A549 (cell line): ENCODE measurements at regions not wholly inside any gene's neighbourhood (a gene's known extent, or its start where the extent isn't known, plus 50 kb on each side); places are given as distances from the start of the nearest gene placed in this dataset.

Source experiments
- CEBPB ChIP-seq, 2 experiments: fragments of >200 bp in 1 of 2; sonication (Bioruptor Twin) in 1 of 2; formaldehyde crosslinking in 1 of 2; IDR thresholded peaks; 2 replicates each; pipeline ENCODE4 v1.6.1; 2012 to 2016
- EHMT2 ChIP-seq: fragments of 200-600 bp; sonication (generic); IDR thresholded peaks from 2 replicates; pipeline ENCODE4 v1.6.1; 2016; ENCODE audit warnings: antibody characterized with exemption, low read depth, mild to moderate bottlenecking, moderate library complexity
- EP300 ChIP-seq, 2 experiments: fragments of >200 bp; sonication (Bioruptor Twin); formaldehyde crosslinking; IDR thresholded peaks; 2 replicates in 1 of 2; 3 replicates in 1 of 2; pipeline ENCODE4 v1.6.1; 2016 to 2017
- ESRRA ChIP-seq: fragments of 150-350 bp; IDR thresholded peaks from 2 replicates; pipeline ENCODE4 v1.6.1; 2014; ENCODE audit warnings: mild to moderate bottlenecking, low read length, borderline replicate concordance
- HDAC2 ChIP-seq: fragments of 200-600 bp; sonication (generic); IDR thresholded peaks from 2 replicates; pipeline ENCODE4 v1.6.1; 2016
- MAZ ChIP-seq: fragments of 150-350 bp; IDR thresholded peaks from 2 replicates; pipeline ENCODE4 v1.6.1; 2014; ENCODE audit warnings: antibody characterized with exemption, low read depth, low read length, borderline replicate concordance
- MYC ChIP-seq: IDR thresholded peaks from 2 replicates; pipeline ENCODE4 v1.6.1; 2012; ENCODE audit warnings: mild to moderate bottlenecking, inconsistent platforms, low read length, improper control_type of control experiment, borderline replicate concordance
- POLR2A ChIP-seq: IDR thresholded peaks from 2 replicates; pipeline ENCODE4 v1.6.1; 2012; ENCODE audit warnings: mild to moderate bottlenecking, low read length
- TF ChIP-seq, protein P1 (sequence below): fragments of >200 bp; sonication (Bioruptor Twin); formaldehyde crosslinking; IDR thresholded peaks from 3 replicates; pipeline ENCODE4 v1.5.1; 2016
- TF ChIP-seq, protein P2 (sequence below): fragments of 450-650 bp; IDR thresholded peaks from 2 replicates; pipeline ENCODE4 v1.6.1; 2014; ENCODE audit warnings: antibody characterized with exemption
- TF ChIP-seq, protein P3 (sequence below): fragments of 200-600 bp; sonication (generic); IDR thresholded peaks from 2 replicates; pipeline ENCODE4 v1.6.1; 2016; ENCODE audit warnings: antibody characterized with exemption, mild to moderate bottlenecking, moderate library complexity
- TF ChIP-seq, protein P4 (sequence below): IDR thresholded peaks from 2 replicates; pipeline ENCODE4 v1.6.1; 2012; ENCODE audit warnings: low read depth, borderline replicate concordance
- TF ChIP-seq, protein P5 (sequence below): IDR thresholded peaks from 2 replicates; pipeline ENCODE4 v1.6.1; 2012

DNA sequence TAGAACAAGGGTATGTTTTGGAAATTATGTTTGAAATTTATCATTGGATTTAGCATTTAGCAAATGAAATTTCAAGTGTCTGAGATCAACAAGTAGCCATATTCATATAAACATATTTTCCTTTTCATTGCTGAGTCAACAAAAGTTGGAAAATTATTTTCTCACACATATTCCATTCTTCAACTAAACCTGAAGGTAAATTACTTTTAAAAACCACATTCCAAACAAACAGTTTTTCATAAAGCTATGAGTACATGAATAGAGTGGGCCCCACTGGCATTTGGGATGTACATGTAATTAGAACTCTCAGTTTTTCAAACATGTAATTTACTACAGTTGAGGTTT lies 178.3 kb upstream of the MKLN1 start:
- TF ChIP-seq POLR2A = no peak
- TF ChIP-seq CEBPB (IDR thresholded peaks at IDR 0.05) = no peak
- no peak for TF ChIP-seq ESRRA
- TF ChIP-seq, protein P1, sequence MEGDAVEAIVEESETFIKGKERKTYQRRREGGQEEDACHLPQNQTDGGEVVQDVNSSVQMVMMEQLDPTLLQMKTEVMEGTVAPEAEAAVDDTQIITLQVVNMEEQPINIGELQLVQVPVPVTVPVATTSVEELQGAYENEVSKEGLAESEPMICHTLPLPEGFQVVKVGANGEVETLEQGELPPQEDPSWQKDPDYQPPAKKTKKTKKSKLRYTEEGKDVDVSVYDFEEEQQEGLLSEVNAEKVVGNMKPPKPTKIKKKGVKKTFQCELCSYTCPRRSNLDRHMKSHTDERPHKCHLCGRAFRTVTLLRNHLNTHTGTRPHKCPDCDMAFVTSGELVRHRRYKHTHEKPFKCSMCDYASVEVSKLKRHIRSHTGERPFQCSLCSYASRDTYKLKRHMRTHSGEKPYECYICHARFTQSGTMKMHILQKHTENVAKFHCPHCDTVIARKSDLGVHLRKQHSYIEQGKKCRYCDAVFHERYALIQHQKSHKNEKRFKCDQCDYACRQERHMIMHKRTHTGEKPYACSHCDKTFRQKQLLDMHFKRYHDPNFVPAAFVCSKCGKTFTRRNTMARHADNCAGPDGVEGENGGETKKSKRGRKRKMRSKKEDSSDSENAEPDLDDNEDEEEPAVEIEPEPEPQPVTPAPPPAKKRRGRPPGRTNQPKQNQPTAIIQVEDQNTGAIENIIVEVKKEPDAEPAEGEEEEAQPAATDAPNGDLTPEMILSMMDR = no peak
- TF ChIP-seq MAZ = no peak
- TF ChIP-seq, protein P2, sequence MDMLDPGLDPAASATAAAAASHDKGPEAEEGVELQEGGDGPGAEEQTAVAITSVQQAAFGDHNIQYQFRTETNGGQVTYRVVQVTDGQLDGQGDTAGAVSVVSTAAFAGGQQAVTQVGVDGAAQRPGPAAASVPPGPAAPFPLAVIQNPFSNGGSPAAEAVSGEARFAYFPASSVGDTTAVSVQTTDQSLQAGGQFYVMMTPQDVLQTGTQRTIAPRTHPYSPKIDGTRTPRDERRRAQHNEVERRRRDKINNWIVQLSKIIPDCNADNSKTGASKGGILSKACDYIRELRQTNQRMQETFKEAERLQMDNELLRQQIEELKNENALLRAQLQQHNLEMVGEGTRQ = no peak
- no peak for TF ChIP-seq MYC
- TF ChIP-seq, protein P3, sequence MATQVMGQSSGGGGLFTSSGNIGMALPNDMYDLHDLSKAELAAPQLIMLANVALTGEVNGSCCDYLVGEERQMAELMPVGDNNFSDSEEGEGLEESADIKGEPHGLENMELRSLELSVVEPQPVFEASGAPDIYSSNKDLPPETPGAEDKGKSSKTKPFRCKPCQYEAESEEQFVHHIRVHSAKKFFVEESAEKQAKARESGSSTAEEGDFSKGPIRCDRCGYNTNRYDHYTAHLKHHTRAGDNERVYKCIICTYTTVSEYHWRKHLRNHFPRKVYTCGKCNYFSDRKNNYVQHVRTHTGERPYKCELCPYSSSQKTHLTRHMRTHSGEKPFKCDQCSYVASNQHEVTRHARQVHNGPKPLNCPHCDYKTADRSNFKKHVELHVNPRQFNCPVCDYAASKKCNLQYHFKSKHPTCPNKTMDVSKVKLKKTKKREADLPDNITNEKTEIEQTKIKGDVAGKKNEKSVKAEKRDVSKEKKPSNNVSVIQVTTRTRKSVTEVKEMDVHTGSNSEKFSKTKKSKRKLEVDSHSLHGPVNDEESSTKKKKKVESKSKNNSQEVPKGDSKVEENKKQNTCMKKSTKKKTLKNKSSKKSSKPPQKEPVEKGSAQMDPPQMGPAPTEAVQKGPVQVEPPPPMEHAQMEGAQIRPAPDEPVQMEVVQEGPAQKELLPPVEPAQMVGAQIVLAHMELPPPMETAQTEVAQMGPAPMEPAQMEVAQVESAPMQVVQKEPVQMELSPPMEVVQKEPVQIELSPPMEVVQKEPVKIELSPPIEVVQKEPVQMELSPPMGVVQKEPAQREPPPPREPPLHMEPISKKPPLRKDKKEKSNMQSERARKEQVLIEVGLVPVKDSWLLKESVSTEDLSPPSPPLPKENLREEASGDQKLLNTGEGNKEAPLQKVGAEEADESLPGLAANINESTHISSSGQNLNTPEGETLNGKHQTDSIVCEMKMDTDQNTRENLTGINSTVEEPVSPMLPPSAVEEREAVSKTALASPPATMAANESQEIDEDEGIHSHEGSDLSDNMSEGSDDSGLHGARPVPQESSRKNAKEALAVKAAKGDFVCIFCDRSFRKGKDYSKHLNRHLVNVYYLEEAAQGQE = no peak
- TF ChIP-seq EP300 (IDR thresholded peaks at IDR 0.05) = no peak
- TF ChIP-seq, protein P4, sequence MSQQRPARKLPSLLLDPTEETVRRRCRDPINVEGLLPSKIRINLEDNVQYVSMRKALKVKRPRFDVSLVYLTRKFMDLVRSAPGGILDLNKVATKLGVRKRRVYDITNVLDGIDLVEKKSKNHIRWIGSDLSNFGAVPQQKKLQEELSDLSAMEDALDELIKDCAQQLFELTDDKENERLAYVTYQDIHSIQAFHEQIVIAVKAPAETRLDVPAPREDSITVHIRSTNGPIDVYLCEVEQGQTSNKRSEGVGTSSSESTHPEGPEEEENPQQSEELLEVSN = no peak
- TF ChIP-seq, protein P5, sequence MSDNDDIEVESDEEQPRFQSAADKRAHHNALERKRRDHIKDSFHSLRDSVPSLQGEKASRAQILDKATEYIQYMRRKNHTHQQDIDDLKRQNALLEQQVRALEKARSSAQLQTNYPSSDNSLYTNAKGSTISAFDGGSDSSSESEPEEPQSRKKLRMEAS = no peak
- TF ChIP-seq HDAC2 = no peak
- no peak for TF ChIP-seq EHMT2
